A673 (cell line): ENCODE measurements at regions not wholly inside any gene's neighbourhood (a gene's known extent, or its start where the extent isn't known, plus 50 kb on each side); places are given as distances from the start of the nearest gene placed in this dataset.

Experiments used
- BruUV-seq: library from RNA; stranded (reverse); fragments of 400-500 nt; replicated peaks from 2 replicates; lab custom pipeline; 2021; lab: Mats Ljungman, UMichigan
- CTCF ChIA-PET: fragments of 300-600 bp; sonication (Branson Sonifier 250); formaldehyde crosslinking; loops from one replicate; lab custom pipeline; 2022; ENCODE audit warnings: antibody characterized with exemption; lab: Charles Lee
- POLR2A ChIA-PET: fragments of 300-600 bp; sonication (Branson Sonifier 250); formaldehyde crosslinking; loops from one replicate; lab custom pipeline; 2022; ENCODE audit warnings: antibody characterized with exemption; ENCODE audit not compliant: low non-redundant PET; lab: Charles Lee
- DNase-seq: peaks from one replicate; pipeline ENCODE4 v3.0.0-alpha.2; 2015; ENCODE audit warnings: low spot score
- H3K27ac ChIP-seq: fragments of 200-600 bp; sonication (generic); 2 replicates; pipeline ENCODE4 v1.5.1; 2016; ENCODE audit warnings: mixed run types, low read depth, mild to moderate bottlenecking, mixed read lengths, antibody characterized with exemption, low read length; ENCODE audit not compliant: poor library complexity, severe bottlenecking
- H3K27me3 ChIP-seq: fragments of 200-600 bp; sonication (generic); replicated peaks from 2 replicates; pipeline ENCODE4 v1.6.1; 2017; ENCODE audit warnings: mixed run types, low read depth, mild to moderate bottlenecking, mixed read lengths, antibody characterized with exemption, low read length; ENCODE audit not compliant: insufficient read depth, poor library complexity
- H3K36me3 ChIP-seq: fragments of 200-600 bp; sonication (generic); 2 replicates; pipeline ENCODE4 v1.6.1; 2016; ENCODE audit warnings: mixed run types, mild to moderate bottlenecking, mixed read lengths, antibody characterized with exemption, low read length; ENCODE audit not compliant: insufficient read depth, poor library complexity, severe bottlenecking
- H3K4me1 ChIP-seq: fragments of 200-600 bp; sonication (generic); 2 replicates; pipeline ENCODE4 v1.6.1; 2017; ENCODE audit warnings: mixed run types, mild to moderate bottlenecking, mixed read lengths, antibody characterized with exemption, low read length; ENCODE audit not compliant: insufficient read depth, poor library complexity, severe bottlenecking
- H3K4me3 ChIP-seq: fragments of 200-600 bp; sonication (generic); 2 replicates; pipeline ENCODE4 v1.5.1; 2016; ENCODE audit warnings: low read depth, mixed run types, mild to moderate bottlenecking, mixed read lengths, low read length; ENCODE audit not compliant: poor library complexity, severe bottlenecking
- H3K9me3 ChIP-seq: fragments of 200-600 bp; sonication (generic); 2 replicates; pipeline ENCODE4 v1.6.1; 2016; ENCODE audit warnings: mixed run types, low read depth, mild to moderate bottlenecking, mixed read lengths, antibody characterized with exemption, low read length; ENCODE audit not compliant: poor library complexity, severe bottlenecking
- EZH2 ChIP-seq: fragments of 200-600 bp; sonication (generic); IDR thresholded peaks from 2 replicates; pipeline ENCODE4 v1.6.1; 2017; ENCODE audit warnings: borderline replicate concordance, low read depth, mild to moderate bottlenecking, mixed read lengths, antibody characterized with exemption, low read length; ENCODE audit not compliant: poor library complexity, severe bottlenecking
- intact Hi-C: fragments of 100-400 bp; cut with micrococcal nuclease; formaldehyde crosslinking; loops from one replicate; pipeline ENCODE4 v1.10.0; 2022; ENCODE audit not compliant: unreplicated experiment
- TF ChIP-seq, protein P1 (sequence below): fragments of 300-800, 200-600 bp; sonication (generic); conservative IDR thresholded peaks from 2 replicates; pipeline ENCODE4 v1.5.1; 2017; ENCODE audit warnings: low read depth, mild to moderate bottlenecking, antibody characterized with exemption, low read length, moderate library complexity, mixed read lengths

DNA sequence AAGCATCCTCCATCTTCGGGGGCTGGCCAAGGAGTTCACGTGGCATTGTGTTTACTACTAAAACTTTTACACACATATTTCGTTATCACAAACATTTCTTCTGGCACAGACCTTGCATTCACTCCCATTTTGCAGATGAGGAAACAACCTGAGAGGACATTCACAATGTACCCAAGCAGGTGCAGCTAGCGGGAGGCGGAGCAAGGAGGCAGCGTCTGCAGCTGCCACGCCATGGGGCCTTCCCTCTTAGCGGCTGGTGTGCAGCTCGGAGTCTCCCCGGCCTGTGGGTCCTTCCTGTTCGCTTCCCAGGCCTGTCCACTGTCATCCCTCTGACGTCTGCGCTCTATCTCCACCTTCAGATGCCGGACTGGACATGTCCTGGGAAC, 807.8 kb downstream of the TBC1D22A start:
- H3K27ac ChIP-seq, result no peak overlapping the region
- intact Hi-C loops, result no loop called here
- H3K27me3 ChIP-seq, result no peaks in the 10 kb centered on the region
- H3K4me1 ChIP-seq, result no peaks in the 10 kb centered on the region
- CTCF ChIA-PET, result no interaction called here
- POLR2A ChIA-PET, result no interaction called here
- no peak overlapping the region for H3K4me3 ChIP-seq
- no peaks in the 10 kb centered on the region for H3K9me3 ChIP-seq
- TF ChIP-seq, protein P1, sequence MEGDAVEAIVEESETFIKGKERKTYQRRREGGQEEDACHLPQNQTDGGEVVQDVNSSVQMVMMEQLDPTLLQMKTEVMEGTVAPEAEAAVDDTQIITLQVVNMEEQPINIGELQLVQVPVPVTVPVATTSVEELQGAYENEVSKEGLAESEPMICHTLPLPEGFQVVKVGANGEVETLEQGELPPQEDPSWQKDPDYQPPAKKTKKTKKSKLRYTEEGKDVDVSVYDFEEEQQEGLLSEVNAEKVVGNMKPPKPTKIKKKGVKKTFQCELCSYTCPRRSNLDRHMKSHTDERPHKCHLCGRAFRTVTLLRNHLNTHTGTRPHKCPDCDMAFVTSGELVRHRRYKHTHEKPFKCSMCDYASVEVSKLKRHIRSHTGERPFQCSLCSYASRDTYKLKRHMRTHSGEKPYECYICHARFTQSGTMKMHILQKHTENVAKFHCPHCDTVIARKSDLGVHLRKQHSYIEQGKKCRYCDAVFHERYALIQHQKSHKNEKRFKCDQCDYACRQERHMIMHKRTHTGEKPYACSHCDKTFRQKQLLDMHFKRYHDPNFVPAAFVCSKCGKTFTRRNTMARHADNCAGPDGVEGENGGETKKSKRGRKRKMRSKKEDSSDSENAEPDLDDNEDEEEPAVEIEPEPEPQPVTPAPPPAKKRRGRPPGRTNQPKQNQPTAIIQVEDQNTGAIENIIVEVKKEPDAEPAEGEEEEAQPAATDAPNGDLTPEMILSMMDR, result no peak
- no peak for TF ChIP-seq EZH2
- no peaks in the 10 kb centered on the region for H3K36me3 ChIP-seq
- no peak for DNase-seq
- no TSS peak for BruUV-seq

DNA sequence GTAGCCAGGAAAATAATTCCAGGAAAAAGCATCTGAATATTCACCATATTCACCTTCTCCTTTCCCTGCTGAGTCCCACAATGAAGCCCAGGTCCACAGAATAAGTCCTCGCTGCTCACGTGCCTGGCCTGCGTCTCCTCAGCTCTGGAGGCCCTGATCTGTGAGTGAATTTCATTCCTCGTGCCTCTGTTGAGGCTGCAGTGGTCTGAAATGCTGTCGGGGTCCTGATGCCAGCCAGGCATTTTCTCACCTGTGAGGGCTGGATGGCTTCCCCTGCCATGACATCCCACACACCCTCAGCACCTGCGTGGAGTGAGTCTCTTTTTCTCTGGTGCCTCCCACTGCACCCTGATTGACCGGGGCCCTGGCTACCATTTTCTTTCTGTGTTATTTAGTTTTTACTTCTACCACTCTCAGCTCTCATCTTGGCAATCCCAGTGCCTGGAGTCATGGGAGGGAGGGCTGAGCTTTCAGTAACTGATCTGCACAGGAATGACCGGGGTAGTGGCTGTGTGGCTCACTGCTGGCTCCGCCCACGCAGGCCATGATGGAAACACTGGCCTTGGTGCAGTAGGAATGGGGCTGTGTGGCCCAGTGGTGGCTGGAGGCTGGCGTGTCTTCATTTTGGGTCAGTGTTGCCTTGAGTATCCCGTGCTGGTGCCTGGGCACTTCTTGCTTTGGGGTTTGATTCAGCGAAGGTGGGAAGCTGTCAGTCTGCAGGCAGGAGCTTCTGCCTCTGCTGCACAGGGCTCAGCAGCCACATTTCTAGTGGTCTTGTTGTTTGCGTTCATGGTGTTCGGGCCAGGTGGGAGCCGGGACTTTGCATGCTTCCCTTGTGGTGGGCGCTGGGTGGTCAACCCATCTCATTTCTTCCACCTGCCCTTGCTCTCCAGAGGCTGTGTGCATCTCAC, 807.2 kb downstream of the TBC1D22A start:
- Histone ChIP-seq H3K27me3 (no peaks in the 10 kb centered on the region), H3K27ac (no peak overlapping the region), H3K9me3 (no peaks in the 10 kb centered on the region), H3K4me3 (no peak overlapping the region), H3K4me1 (no peaks in the 10 kb centered on the region), H3K36me3 (no peaks in the 10 kb centered on the region)
- ChIA-PET CTCF (no interaction called here), POLR2A (no interaction called here)
- intact Hi-C loops, result no loop called here
- no TSS peak for BruUV-seq
- TF ChIP-seq, protein P1, result no peak
- TF ChIP-seq EZH2, result no peak
- no peak for DNase-seq

DNA sequence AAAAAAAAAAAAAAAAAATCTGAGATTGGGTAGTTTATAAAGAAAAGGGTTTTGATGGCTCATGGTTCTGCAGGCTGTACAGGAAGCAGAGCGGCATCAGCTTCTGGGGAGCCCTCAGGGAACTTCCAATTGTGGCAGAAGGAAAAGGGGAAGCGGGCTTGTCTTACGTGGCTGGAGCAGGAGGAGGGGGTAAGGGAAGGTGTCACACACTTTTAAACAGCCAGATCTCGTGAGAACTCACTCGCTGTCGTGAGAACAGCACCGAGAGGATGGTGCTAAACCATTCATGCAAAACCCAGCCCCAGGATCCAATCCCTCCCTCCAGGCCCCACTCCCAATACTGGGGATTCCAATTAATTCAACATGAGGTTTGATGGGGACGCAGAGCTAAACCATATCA, 806.2 kb downstream of the TBC1D22A start:
- TF ChIP-seq, protein P1, result no peak
- TF ChIP-seq EZH2, result no peak
- no peaks in the 10 kb centered on the region for H3K36me3 ChIP-seq
- intact Hi-C loops, result no loop called here
- ChIA-PET CTCF (no interaction called here), POLR2A (no interaction called here)
- DNase-seq, result no peak
- H3K9me3 ChIP-seq, result no peaks in the 10 kb centered on the region
- no peak overlapping the region for H3K4me3 ChIP-seq
- no peak overlapping the region for H3K27ac ChIP-seq
- H3K4me1 ChIP-seq, result no peaks in the 10 kb centered on the region
- no TSS peak for BruUV-seq
- no peaks in the 10 kb centered on the region for H3K27me3 ChIP-seq
